Prostate gland (tissue), 2 donors: ENCODE measurements at regions not wholly inside any gene's neighbourhood (a gene's known extent, or its start where the extent isn't known, plus 50 kb on each side); places are given as distances from the start of the nearest gene placed in this dataset.

ENCODE experiments used
- DNase-seq: peaks from one replicate; pipeline ENCODE4 v3.0.0-alpha.2; 2019; ENCODE audit warnings: low spot score
- H3K27ac ChIP-seq, 2 donors: fragments of 200-600 bp; sonication (generic); 2 replicates each; pipeline ENCODE4 v1.5.1; 2017 to 2019
- H3K27me3 ChIP-seq: fragments of 200-600 bp; sonication (generic); replicated peaks from 2 replicates; pipeline ENCODE4 v1.5.1; 2019; ENCODE audit not compliant: insufficient read depth
- H3K36me3 ChIP-seq, 2 donors: fragments of 200-600 bp; sonication (generic); 1 replicate in 1 of 2; 2 replicates in 1 of 2; pipeline versions ENCODE4 v1.5.1 to v1.8.1; 2017 to 2019
- H3K4me1 ChIP-seq: fragments of 200-600 bp; sonication (generic); replicated peaks from 2 replicates; pipeline ENCODE4 v1.5.1; 2019
- H3K4me3 ChIP-seq, 2 donors: fragments of 200-600 bp; sonication (generic); 2 replicates each; pipeline ENCODE4 v1.5.1; 2017 to 2019
- H3K9me3 ChIP-seq: fragments of 200-600 bp; sonication (generic); 2 replicates; pipeline ENCODE4 v1.5.1; 2017
- POLR2A ChIP-seq: fragments of 450-650 bp; IDR thresholded peaks from one replicate; pipeline ENCODE4 v1.6.1; 2016; ENCODE audit warnings: antibody characterized with exemption, mild to moderate bottlenecking
- POLR2AphosphoS5 ChIP-seq: sonication (generic); formaldehyde crosslinking; IDR thresholded peaks from one replicate; pipeline ENCODE4 v1.6.1; 2017; ENCODE audit warnings: antibody characterized with exemption
- WGBS: methylation state at CpG from one replicate; pipeline ENCODE4 v1.1.5; 2018; 5-methylcytosine and 5-hydroxymethylcytosine counted together
- intact Hi-C: fragments of 100-400 bp; cut with DNase I; formaldehyde crosslinking; loops from one replicate; pipeline ENCODE4 v1.14.2; 2022
- TF ChIP-seq, protein P1 (sequence below), 4 experiments: fragments of 200-600 bp in 2 of 4; fragments of 450-650 bp in 2 of 4; sonication (generic) in 2 of 4; IDR thresholded peaks; 1 replicate in 3 of 4; 2 replicates in 1 of 4; pipeline ENCODE4 v1.5.1; 2016 to 2019; ENCODE audit warnings: antibody characterized with exemption in 4 of 4, mild to moderate bottlenecking in 2 of 4, moderate library complexity in 2 of 4

DNA sequence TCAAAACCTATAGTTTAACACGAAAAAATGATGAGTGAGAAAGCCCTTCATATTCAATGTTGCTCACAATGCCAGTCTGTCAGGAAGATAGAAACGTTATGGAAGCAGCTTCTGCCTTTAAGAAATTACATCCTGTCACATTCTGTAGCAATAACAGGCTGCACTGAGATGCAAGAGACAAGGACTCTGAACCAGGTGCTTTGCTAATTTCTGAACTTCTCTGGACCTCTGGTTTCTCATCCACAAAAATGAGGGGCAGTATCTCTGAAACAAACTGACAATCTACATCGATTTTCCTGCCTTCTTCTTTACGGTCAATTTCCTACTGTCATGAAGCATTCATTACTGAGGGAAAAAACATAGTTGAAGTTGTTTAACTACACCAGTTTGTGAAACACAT lies 234.0 kb downstream of the SNX13 start:
- Histone ChIP-seq H3K27ac (no peak overlapping the region), H3K9me3 (no peaks in the 10 kb centered on the region), H3K4me3 (no peak overlapping the region), H3K4me1 (no peaks in the 10 kb centered on the region), H3K27me3 (no peaks in the 10 kb centered on the region), H3K36me3 (no peaks in the 10 kb centered on the region)
- intact Hi-C loops, result no loop called here
- DNase-seq, result no peak
- 41% methylated on average over 4 of the region's 4 CpGs for WGBS
- TF ChIP-seq POLR2AphosphoS5 (no peak), POLR2A (no peak)
- TF ChIP-seq, protein P1, sequence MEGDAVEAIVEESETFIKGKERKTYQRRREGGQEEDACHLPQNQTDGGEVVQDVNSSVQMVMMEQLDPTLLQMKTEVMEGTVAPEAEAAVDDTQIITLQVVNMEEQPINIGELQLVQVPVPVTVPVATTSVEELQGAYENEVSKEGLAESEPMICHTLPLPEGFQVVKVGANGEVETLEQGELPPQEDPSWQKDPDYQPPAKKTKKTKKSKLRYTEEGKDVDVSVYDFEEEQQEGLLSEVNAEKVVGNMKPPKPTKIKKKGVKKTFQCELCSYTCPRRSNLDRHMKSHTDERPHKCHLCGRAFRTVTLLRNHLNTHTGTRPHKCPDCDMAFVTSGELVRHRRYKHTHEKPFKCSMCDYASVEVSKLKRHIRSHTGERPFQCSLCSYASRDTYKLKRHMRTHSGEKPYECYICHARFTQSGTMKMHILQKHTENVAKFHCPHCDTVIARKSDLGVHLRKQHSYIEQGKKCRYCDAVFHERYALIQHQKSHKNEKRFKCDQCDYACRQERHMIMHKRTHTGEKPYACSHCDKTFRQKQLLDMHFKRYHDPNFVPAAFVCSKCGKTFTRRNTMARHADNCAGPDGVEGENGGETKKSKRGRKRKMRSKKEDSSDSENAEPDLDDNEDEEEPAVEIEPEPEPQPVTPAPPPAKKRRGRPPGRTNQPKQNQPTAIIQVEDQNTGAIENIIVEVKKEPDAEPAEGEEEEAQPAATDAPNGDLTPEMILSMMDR (IDR thresholded peaks at IDR 0.05), result no peak

DNA sequence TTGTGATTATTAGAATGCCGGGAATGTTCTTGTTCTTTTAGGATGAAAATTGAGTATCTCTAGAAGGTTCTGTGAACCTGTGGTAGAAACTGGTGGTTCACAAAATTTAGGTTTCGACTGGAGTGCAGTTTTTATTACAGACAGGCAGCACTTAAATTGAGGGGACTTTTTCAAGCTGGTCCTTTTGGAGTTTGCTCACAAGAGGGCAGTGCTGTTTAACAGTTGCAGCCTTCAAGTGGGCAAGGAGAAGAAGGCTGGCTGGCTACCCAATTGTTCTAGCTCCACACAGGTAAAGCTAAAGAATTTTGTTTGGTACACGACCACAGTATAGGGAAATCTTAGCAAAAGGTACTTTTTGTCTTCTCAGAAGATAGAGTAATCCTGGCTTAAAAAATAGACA lies 233.6 kb downstream of the SNX13 start:
- H3K4me3 ChIP-seq, result no peak overlapping the region
- intact Hi-C loops, result no loop called here
- no peaks in the 10 kb centered on the region for H3K27me3 ChIP-seq
- H3K4me1 ChIP-seq, result no peaks in the 10 kb centered on the region
- H3K27ac ChIP-seq, result no peak overlapping the region
- no peak for TF ChIP-seq POLR2AphosphoS5
- TF ChIP-seq, protein P1 (IDR thresholded peaks at IDR 0.05), result peak; percentile 22 to 63 (median 42)
- DNase-seq, result peak; percentile 38
- no peaks in the 10 kb centered on the region for H3K36me3 ChIP-seq
- WGBS, result 16% methylated on average over 3 of the region's 3 CpGs
- H3K9me3 ChIP-seq, result no peaks in the 10 kb centered on the region

DNA sequence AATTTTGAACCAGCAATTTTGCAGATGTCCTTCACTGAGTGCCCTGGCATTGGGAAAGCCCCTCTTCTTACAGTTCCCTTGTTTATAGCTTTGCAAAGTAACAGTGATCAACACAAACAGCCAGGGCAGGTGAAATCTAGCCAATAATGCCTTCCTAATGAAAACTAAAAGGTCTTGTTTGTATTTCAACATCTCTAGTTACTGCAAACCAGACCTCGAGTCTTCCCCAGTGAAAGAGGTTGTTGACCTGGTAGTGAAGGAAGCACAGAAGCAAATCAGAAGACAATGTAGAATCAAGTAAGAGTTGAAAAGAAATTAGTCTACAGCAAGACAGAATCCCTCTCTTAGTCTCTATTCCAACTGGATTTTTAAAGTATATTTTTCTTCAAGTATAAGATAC lies 231.2 kb downstream of the SNX13 start:
- WGBS, result 59% methylated on average over 1 of the region's 1 CpG
- Histone ChIP-seq H3K4me3 (no peak overlapping the region), H3K9me3 (no peaks in the 10 kb centered on the region), H3K27ac (no peak overlapping the region), H3K27me3 (no peaks in the 10 kb centered on the region), H3K4me1 (no peaks in the 10 kb centered on the region), H3K36me3 (no peaks in the 10 kb centered on the region)
- TF ChIP-seq POLR2AphosphoS5 (no peak), POLR2A (no peak)
- TF ChIP-seq, protein P1 (IDR thresholded peaks at IDR 0.05), result no peak
- no peak for DNase-seq
- intact Hi-C loops, result no loop called here

DNA sequence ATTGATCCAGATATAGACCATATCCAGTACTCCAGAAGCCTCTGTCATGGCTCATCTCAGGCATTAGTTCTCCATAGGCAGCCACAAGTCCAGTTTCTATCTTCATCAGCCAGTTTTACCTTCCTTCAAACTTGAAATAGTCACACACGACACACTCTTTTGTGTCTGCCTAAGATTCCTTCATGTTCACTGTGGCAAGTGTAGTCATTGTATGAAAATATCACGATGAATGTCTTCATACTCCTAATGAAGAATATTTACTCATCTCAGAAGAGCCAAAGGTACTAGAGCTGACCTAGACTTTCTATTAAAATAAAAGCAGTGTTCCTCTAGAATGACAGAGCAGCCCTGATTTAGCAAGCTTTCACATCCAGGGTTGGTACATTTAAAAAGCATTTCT lies 230.7 kb downstream of the SNX13 start:
- H3K9me3 ChIP-seq, result no peaks in the 10 kb centered on the region
- H3K4me3 ChIP-seq, result no peak overlapping the region
- no peak for TF ChIP-seq POLR2A
- TF ChIP-seq, protein P1 (IDR thresholded peaks at IDR 0.05), result no peak
- no peak for TF ChIP-seq POLR2AphosphoS5
- H3K36me3 ChIP-seq, result no peaks in the 10 kb centered on the region
- DNase-seq, result no peak
- H3K4me1 ChIP-seq, result no peaks in the 10 kb centered on the region
- intact Hi-C loops, result no loop called here
- 92% methylated on average over 2 of the region's 2 CpGs for WGBS
- H3K27ac ChIP-seq, result no peak overlapping the region
- no peaks in the 10 kb centered on the region for H3K27me3 ChIP-seq

DNA sequence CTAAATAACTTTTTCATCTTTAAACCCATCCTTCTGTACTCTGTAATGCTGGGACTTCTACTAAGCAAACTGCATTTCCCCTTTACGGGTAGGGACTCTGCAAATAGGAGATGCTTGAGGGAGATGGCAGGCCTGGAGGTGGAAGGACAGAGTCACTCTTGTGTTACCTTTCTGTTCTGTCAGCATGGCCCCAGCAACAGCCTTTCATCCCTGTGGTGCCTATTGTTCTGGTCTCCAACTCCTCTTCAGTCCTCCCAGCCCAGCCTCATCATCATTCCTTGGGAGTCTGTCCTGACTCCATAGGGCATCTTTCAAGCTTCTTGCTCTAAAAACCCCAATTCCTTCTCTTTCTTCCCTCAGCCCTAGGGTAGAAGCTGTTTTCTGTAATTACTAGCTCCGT lies 230.0 kb downstream of the SNX13 start:
- H3K9me3 ChIP-seq, result no peaks in the 10 kb centered on the region
- H3K27ac ChIP-seq, result no peak overlapping the region
- intact Hi-C loops, result no loop called here
- TF ChIP-seq POLR2A (no peak), POLR2AphosphoS5 (no peak)
- TF ChIP-seq, protein P1 (IDR thresholded peaks at IDR 0.05), result no peak
- whole genome bisulfite sequencing, result 86% methylated on average over 2 of the region's 2 CpGs
- H3K27me3 ChIP-seq, result no peaks in the 10 kb centered on the region
- no peak overlapping the region for H3K4me3 ChIP-seq
- H3K36me3 ChIP-seq, result no peaks in the 10 kb centered on the region
- no peak for DNase-seq
- no peaks in the 10 kb centered on the region for H3K4me1 ChIP-seq
